ENCODE measurements at regions not wholly inside any gene's neighbourhood (a gene's known extent, or its start where the extent isn't known, plus 50 kb on each side); places are given as distances from the start of the nearest gene placed in this dataset.

GRCh38 chr3:851098-851790 lies 241.6 kb upstream of the CNTN6 start:
- ATAC-seq (no peak), DNase-seq (ENCODE audit: low spot score) (peak; percentile 50)
- Histone ChIP-seq H3K36me3 (ENCODE audit: insufficient read depth) (no peaks in the 10 kb centered on the region), H3K4me2 (no peak overlapping the region), H2AFZ (no peak overlapping the region), H3F3A (replicated peaks; ENCODE audit: low read depth) (no peaks in the 10 kb centered on the region), H3K27ac (ENCODE audit: low read depth) (no peak overlapping the region), H3K4me3 (no peak overlapping the region), H4K20me1 (replicated peaks; ENCODE audit: insufficient read depth) (no peaks in the 10 kb centered on the region), H3K9me2 (ENCODE audit: insufficient read depth) (no peaks in the 10 kb centered on the region), H3K27me3 (ENCODE audit: insufficient read depth) (no peaks in the 10 kb centered on the region), H3K79me2 (replicated peaks; ENCODE audit: insufficient read depth) (no peaks in the 10 kb centered on the region), H3K4me1 (ENCODE audit: insufficient read depth) (no peaks in the 10 kb centered on the region)
- Mint-ChIP-seq H3K27ac (no peak overlapping the region), H3K4me3 (no peak overlapping the region), H3K9me3 (peaks cover 100% of the 10 kb centered on the region; the same call in 2 of the 3 replicates), H3K36me3 (ENCODE audit: low read depth) (peaks cover 53% of the 10 kb centered on the region), H3K27me3 (ENCODE audit: insufficient read depth, low read depth, poor library complexity) (peaks cover 2% of the 10 kb centered on the region), H3K4me1 (no peaks in the 10 kb centered on the region)
- no peak for TF ChIP-seq ZNF114 (CRISPR knock-in tag; IDR thresholded peaks at IDR 0.05)
- TF ChIP-seq REST (IDR thresholded peaks at IDR 0.05; ENCODE audit: unreplicated experiment): no peak
- TF ChIP-seq, protein P1, sequence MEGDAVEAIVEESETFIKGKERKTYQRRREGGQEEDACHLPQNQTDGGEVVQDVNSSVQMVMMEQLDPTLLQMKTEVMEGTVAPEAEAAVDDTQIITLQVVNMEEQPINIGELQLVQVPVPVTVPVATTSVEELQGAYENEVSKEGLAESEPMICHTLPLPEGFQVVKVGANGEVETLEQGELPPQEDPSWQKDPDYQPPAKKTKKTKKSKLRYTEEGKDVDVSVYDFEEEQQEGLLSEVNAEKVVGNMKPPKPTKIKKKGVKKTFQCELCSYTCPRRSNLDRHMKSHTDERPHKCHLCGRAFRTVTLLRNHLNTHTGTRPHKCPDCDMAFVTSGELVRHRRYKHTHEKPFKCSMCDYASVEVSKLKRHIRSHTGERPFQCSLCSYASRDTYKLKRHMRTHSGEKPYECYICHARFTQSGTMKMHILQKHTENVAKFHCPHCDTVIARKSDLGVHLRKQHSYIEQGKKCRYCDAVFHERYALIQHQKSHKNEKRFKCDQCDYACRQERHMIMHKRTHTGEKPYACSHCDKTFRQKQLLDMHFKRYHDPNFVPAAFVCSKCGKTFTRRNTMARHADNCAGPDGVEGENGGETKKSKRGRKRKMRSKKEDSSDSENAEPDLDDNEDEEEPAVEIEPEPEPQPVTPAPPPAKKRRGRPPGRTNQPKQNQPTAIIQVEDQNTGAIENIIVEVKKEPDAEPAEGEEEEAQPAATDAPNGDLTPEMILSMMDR (conservative IDR thresholded peaks at IDR 0.05; ENCODE audit: low read depth in 2 of 2): peak in 1 of 2 experiments; percentile 44; a peak in 2 of 4 replicates
- TF ChIP-seq JUNB (IDR thresholded peaks at IDR 0.05; ENCODE audit: unreplicated experiment): no peak

DNA sequence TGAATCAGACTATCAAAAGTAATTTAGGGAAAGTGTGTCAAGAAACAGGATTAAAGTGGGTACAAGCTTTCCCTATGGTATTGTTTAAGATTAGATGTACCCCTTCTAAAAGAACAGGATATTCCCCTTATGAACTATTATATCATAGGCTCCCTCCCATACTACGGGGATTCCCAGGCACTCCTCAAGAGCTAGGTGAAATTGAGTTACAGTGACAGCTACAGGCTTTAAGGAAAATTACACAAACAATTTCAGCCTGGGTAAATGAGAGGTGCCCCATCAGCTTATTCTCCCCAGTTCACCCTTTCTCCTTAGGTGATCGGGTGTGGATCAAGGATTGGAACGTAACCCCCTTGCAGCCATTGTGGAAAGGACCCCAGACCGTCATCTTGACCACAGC lies 240.8 kb upstream of the CNTN6 start:
- H3K4me3 Mint-ChIP-seq: no peak overlapping the region
- Histone ChIP-seq H3K27ac (ENCODE audit: low read depth) (no peak overlapping the region), H3K36me3 (ENCODE audit: insufficient read depth) (no peaks in the 10 kb centered on the region), H3K9me2 (ENCODE audit: insufficient read depth) (no peaks in the 10 kb centered on the region), H3K4me2 (no peak overlapping the region), H3K4me3 (no peak overlapping the region), H2AFZ (no peak overlapping the region), H3K4me1 (ENCODE audit: insufficient read depth) (no peaks in the 10 kb centered on the region), H3K79me2 (replicated peaks; ENCODE audit: insufficient read depth) (no peaks in the 10 kb centered on the region), H3F3A (replicated peaks; ENCODE audit: low read depth) (no peaks in the 10 kb centered on the region), H4K20me1 (replicated peaks; ENCODE audit: insufficient read depth) (no peaks in the 10 kb centered on the region), H3K27me3 (ENCODE audit: insufficient read depth) (no peaks in the 10 kb centered on the region)
- peaks cover 2% of the 10 kb centered on the region for H3K27me3 Mint-ChIP-seq (ENCODE audit: insufficient read depth, low read depth, poor library complexity)
- H3K4me1 Mint-ChIP-seq: no peaks in the 10 kb centered on the region
- H3K36me3 Mint-ChIP-seq (ENCODE audit: low read depth): peaks cover 54% of the 10 kb centered on the region
- DNase-seq (ENCODE audit: low spot score) (peak; percentile 46), ATAC-seq (no peak)
- TF ChIP-seq, protein P1 (conservative IDR thresholded peaks at IDR 0.05; ENCODE audit: low read depth in 2 of 2): peak; percentile 23 to 66; a peak in 2 of 4 replicates
- TF ChIP-seq ZNF331 (CRISPR knock-in tag; IDR thresholded peaks at IDR 0.05; ENCODE audit: low read depth): no peak
- H3K27ac Mint-ChIP-seq: no peak overlapping the region
- peaks cover 100% of the 10 kb centered on the region; the same call in 2 of the 3 replicates for H3K9me3 Mint-ChIP-seq

All from GM23338 (cell line).